ENCODE measurements at regions not wholly inside any gene's neighbourhood (a gene's known extent, or its start where the extent isn't known, plus 50 kb on each side); places are given as distances from the start of the nearest gene placed in this dataset.

DNA sequence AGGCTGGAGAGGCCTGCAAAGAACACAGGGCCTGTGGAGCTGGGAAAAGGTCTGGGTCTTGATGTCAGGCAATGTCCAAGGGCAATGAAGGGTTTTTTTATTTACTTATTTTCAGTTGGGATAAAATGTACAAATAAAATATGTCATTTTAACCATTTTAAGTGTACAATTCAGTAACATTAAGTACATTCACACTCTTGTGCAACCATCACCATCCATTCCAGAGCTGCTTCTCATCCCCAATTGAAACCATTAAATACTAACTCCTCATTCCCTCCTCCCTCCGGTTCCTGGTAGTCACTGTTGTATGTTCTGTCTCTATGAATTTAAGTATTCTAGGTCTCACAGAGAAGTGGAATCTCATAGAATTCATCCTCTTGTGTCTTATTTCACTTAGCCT, 444.7 kb downstream of the HS3ST3B1 start:
- no peaks in the 10 kb centered on the region for H3K27me3 Mint-ChIP-seq (ENCODE audit: insufficient read depth, unreplicated experiment)
- H3K36me3 Mint-ChIP-seq (ENCODE audit: insufficient read depth, unreplicated experiment) = no peaks in the 10 kb centered on the region
- intact Hi-C loops (cut with micrococcal nuclease; ENCODE audit: unreplicated experiment) = no loop called here
- no TSS peak for BruUV-seq (replicated peaks)
- TF ChIP-seq, protein P1, sequence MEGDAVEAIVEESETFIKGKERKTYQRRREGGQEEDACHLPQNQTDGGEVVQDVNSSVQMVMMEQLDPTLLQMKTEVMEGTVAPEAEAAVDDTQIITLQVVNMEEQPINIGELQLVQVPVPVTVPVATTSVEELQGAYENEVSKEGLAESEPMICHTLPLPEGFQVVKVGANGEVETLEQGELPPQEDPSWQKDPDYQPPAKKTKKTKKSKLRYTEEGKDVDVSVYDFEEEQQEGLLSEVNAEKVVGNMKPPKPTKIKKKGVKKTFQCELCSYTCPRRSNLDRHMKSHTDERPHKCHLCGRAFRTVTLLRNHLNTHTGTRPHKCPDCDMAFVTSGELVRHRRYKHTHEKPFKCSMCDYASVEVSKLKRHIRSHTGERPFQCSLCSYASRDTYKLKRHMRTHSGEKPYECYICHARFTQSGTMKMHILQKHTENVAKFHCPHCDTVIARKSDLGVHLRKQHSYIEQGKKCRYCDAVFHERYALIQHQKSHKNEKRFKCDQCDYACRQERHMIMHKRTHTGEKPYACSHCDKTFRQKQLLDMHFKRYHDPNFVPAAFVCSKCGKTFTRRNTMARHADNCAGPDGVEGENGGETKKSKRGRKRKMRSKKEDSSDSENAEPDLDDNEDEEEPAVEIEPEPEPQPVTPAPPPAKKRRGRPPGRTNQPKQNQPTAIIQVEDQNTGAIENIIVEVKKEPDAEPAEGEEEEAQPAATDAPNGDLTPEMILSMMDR (IDR thresholded peaks at IDR 0.05; ENCODE audit: insufficient read depth in 1 of 2, low read depth in 1 of 2, low read length in 1 of 2, severe bottlenecking in 1 of 2, unreplicated experiment in 1 of 2) = no peak
- no peak overlapping the region for H3K4me3 Mint-ChIP-seq (ENCODE audit: unreplicated experiment)
- no peaks in the 10 kb centered on the region for H3K27me3 ChIP-seq (replicated peaks; ENCODE audit: control insufficient read depth, insufficient read depth, low read length)
- ChIA-PET CTCF (no interaction called here), POLR2A (no interaction called here)
- H3K4me1 Mint-ChIP-seq (ENCODE audit: low read depth, unreplicated experiment) = no peaks in the 10 kb centered on the region
- no peaks in the 10 kb centered on the region for H3K9me3 Mint-ChIP-seq (ENCODE audit: unreplicated experiment)
- DNase-seq = no peak
- no peak overlapping the region for H3K4me3 ChIP-seq (ENCODE audit: low read depth, low read length)
- H3K9me3 ChIP-seq = no peaks in the 10 kb centered on the region
- no peaks in the 10 kb centered on the region for H3K36me3 ChIP-seq (ENCODE audit: control insufficient read depth, insufficient read depth, low read length)
- no peak overlapping the region for H3K27ac Mint-ChIP-seq (ENCODE audit: unreplicated experiment)
- no peaks in the 10 kb centered on the region for H3K4me1 ChIP-seq

DNA sequence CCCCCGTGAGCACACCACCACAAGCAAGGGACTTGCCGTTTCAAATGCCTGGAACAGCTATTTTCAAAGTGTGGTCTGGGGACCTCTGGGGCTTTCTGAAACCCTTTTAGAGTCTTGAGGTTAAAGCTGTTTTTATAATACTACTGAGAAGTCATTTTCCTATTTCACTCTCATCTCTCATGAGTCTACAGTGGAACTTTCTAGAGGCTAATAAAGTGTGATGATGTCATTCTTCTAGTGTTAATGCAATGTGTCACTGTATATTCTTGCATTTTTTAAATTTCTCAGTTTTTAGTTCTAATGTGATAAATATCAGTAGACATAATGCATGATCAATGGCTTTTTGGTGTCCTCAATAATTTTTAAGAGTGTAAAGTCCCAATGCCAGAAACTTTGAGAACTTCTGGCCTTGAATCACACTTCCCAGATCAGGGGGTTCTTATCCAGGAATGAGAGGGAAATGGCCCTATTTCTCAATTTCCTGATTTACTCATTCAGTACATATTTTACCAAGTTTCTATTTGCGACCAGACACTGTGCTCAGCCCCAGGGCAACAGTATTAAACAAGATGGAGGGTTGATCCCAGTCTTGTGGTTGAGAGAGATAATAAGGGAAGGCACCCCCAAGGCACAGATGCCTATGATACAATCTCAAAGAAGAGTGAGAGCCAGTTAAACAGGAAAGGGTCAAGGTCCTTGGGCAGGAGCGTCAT, 444.0 kb downstream of the HS3ST3B1 start:
- H3K27me3 Mint-ChIP-seq (ENCODE audit: insufficient read depth, unreplicated experiment) = no peaks in the 10 kb centered on the region
- no peaks in the 10 kb centered on the region for H3K4me1 Mint-ChIP-seq (ENCODE audit: low read depth, unreplicated experiment)
- Histone ChIP-seq H3K9me3 (no peaks in the 10 kb centered on the region), H3K36me3 (ENCODE audit: control insufficient read depth, insufficient read depth, low read length) (no peaks in the 10 kb centered on the region), H3K4me3 (ENCODE audit: low read depth, low read length) (no peak overlapping the region), H3K4me1 (no peaks in the 10 kb centered on the region), H3K27me3 (replicated peaks; ENCODE audit: control insufficient read depth, insufficient read depth, low read length) (no peaks in the 10 kb centered on the region)
- no peak overlapping the region for H3K4me3 Mint-ChIP-seq (ENCODE audit: unreplicated experiment)
- no TSS peak for BruUV-seq (replicated peaks)
- TF ChIP-seq, protein P1 (IDR thresholded peaks at IDR 0.05; ENCODE audit: insufficient read depth in 1 of 2, low read depth in 1 of 2, low read length in 1 of 2, severe bottlenecking in 1 of 2, unreplicated experiment in 1 of 2) = no peak
- POLR2A ChIA-PET = no interaction called here
- no peak overlapping the region for H3K27ac Mint-ChIP-seq (ENCODE audit: unreplicated experiment)
- H3K36me3 Mint-ChIP-seq (ENCODE audit: insufficient read depth, unreplicated experiment) = no peaks in the 10 kb centered on the region
- intact Hi-C loops (cut with micrococcal nuclease; ENCODE audit: unreplicated experiment) = no loop called here
- no peak for DNase-seq
- no peaks in the 10 kb centered on the region for H3K9me3 Mint-ChIP-seq (ENCODE audit: unreplicated experiment)
- CTCF ChIA-PET = no interaction called here

DNA sequence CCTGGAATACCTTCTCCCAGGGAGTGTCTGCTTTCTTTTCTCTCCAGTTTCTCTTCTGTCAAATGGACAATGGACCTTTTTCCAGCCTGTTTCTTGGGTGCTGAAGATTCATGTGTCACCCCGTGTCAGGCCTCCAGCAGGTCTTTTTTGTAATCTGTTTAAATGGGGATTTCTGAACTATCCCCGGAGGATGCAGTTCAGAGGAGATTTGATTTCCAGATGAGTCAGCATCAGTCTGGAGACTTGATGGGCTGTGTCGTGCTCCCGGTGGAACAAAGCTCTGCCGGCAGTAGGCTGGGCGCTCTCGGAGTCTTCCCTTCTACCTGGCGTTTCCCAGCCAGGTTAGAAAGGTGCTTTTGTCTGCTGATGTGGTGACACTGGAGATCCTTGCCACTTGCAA, 440.6 kb downstream of the HS3ST3B1 start:
- Mint-ChIP-seq H3K9me3 (ENCODE audit: unreplicated experiment) (no peaks in the 10 kb centered on the region), H3K27ac (ENCODE audit: unreplicated experiment) (no peak overlapping the region), H3K4me3 (ENCODE audit: unreplicated experiment) (no peak overlapping the region), H3K36me3 (ENCODE audit: insufficient read depth, unreplicated experiment) (no peaks in the 10 kb centered on the region), H3K4me1 (ENCODE audit: low read depth, unreplicated experiment) (no peaks in the 10 kb centered on the region), H3K27me3 (ENCODE audit: insufficient read depth, unreplicated experiment) (no peaks in the 10 kb centered on the region)
- ChIA-PET CTCF (no interaction called here), POLR2A (no interaction called here)
- Histone ChIP-seq H3K4me1 (no peaks in the 10 kb centered on the region), H3K36me3 (ENCODE audit: control insufficient read depth, insufficient read depth, low read length) (no peaks in the 10 kb centered on the region), H3K4me3 (ENCODE audit: low read depth, low read length) (no peak overlapping the region), H3K9me3 (no peaks in the 10 kb centered on the region), H3K27me3 (replicated peaks; ENCODE audit: control insufficient read depth, insufficient read depth, low read length) (no peaks in the 10 kb centered on the region)
- DNase-seq = no peak
- BruUV-seq (replicated peaks) = no TSS peak
- TF ChIP-seq, protein P1 (IDR thresholded peaks at IDR 0.05; ENCODE audit: insufficient read depth in 1 of 2, low read depth in 1 of 2, low read length in 1 of 2, severe bottlenecking in 1 of 2, unreplicated experiment in 1 of 2) = no peak
- intact Hi-C loops (cut with micrococcal nuclease; ENCODE audit: unreplicated experiment) = no loop called here

Data from Caco-2 (cell line).